Ectodermal cell (in vitro differentiated cells): ENCODE measurements at regions not wholly inside any gene's neighbourhood (a gene's known extent, or its start where the extent isn't known, plus 50 kb on each side); places are given as distances from the start of the nearest gene placed in this dataset.
"Not testable (repeated sequence)": the region's sequence is repeated elsewhere in the genome, so short reads cannot be mapped to it uniquely, and the experiment has no call there.

Source experiments
- H3K27ac ChIP-seq: 2 replicates; pipeline ENCODE4 v1.7.0; 2013; ENCODE audit warnings: mild to moderate bottlenecking, low read depth, low read length; ENCODE audit not compliant: insufficient read depth, poor library complexity, severe bottlenecking
- H3K27me3 ChIP-seq: 2 replicates; pipeline ENCODE4 v1.7.0; 2013; ENCODE audit warnings: mild to moderate bottlenecking, low read length; ENCODE audit not compliant: insufficient read depth, control insufficient read depth, poor library complexity, severe bottlenecking
- H3K36me3 ChIP-seq: one replicate; pipeline ENCODE4 v1.7.0; 2013; ENCODE audit warnings: low read length; ENCODE audit not compliant: control insufficient read depth, insufficient read depth
- H3K4me1 ChIP-seq: one replicate; pipeline ENCODE4 v1.7.0; 2013; ENCODE audit warnings: low read length; ENCODE audit not compliant: control insufficient read depth, insufficient read depth
- H3K4me3 ChIP-seq: 2 replicates; pipeline ENCODE4 v1.7.0; 2013; ENCODE audit warnings: low read depth, low read length, control low read depth; ENCODE audit not compliant: insufficient read depth
- H3K9me3 ChIP-seq: 2 replicates; pipeline ENCODE4 v1.7.0; 2013; ENCODE audit warnings: mild to moderate bottlenecking, low read length, moderate library complexity; ENCODE audit not compliant: control insufficient read depth
- WGBS, 2 experiments: methylation state at CpG; one replicate each; pipeline ENCODE4 v1.1.7; 2013; ENCODE audit warnings: missing lambda C conversion rate in 2 of 2; 5-methylcytosine and 5-hydroxymethylcytosine counted together

DNA sequence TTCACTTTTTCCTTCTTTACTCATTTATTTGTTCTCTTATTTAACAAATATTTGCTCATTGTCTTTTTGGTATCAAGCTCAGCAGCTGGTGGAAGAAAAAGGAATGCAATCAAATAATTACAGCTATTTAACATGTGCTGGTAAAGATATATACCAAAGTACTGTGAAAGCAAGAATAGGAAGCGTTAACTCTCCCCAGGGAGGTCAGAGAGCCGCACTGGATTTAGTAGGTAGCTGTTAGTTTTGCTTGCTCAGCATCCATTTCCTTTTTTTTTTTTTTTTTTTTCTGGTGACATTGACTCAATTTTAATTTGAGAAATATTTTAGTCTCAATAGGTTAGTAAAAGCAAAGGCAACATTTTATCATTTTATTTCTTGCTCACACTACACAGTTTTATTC lies 308.5 kb upstream of the MDFIC2 start:
- Histone ChIP-seq H3K4me1 (no peaks in the 10 kb centered on the region), H3K36me3 (no peaks in the 10 kb centered on the region), H3K4me3 (no peak overlapping the region), H3K27ac (no peak overlapping the region), H3K9me3 (no peaks in the 10 kb centered on the region), H3K27me3 (no peaks in the 10 kb centered on the region)
- 89 to 90% methylated on average over 2 of the region's 2 CpGs for WGBS, 2 experiments

DNA sequence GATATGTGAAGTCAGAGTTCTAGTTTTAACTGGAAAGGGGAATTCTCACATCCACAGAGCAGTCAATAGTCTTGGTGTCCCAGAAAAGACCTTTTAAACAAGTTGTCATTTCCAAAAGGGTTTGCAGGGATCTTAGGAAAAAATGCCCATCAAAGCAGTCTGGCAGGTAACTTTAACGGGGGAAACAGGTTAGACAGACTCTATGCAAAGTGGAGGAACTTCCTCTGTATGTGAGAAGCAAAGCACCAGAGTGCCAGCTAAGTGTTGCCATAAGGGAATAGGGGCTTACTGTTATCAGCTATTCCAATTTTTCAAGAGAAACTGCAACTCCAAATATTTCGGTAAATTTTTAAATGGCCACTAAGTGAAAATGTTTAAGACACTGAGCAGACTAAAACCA lies 307.9 kb upstream of the MDFIC2 start:
- H3K36me3 ChIP-seq: no peaks in the 10 kb centered on the region
- H3K9me3 ChIP-seq: no peaks in the 10 kb centered on the region
- H3K27me3 ChIP-seq: no peaks in the 10 kb centered on the region
- WGBS, 2 experiments: 66 to 76% methylated on average over 2 of the region's 2 CpGs
- no peaks in the 10 kb centered on the region for H3K4me1 ChIP-seq
- no peak overlapping the region for H3K27ac ChIP-seq
- H3K4me3 ChIP-seq: no peak overlapping the region

GRCh38 chr3:70618151-70618550 lies 305.7 kb upstream of the MDFIC2 start:
- H3K27me3 ChIP-seq: no peaks in the 10 kb centered on the region
- H3K9me3 ChIP-seq: no peaks in the 10 kb centered on the region
- 89 to 100% methylated on average over 1 of the region's 1 CpG for WGBS, 2 experiments
- H3K36me3 ChIP-seq: no peaks in the 10 kb centered on the region
- no peak overlapping the region for H3K4me3 ChIP-seq
- H3K4me1 ChIP-seq: no peaks in the 10 kb centered on the region
- H3K27ac ChIP-seq: no peak overlapping the region

DNA sequence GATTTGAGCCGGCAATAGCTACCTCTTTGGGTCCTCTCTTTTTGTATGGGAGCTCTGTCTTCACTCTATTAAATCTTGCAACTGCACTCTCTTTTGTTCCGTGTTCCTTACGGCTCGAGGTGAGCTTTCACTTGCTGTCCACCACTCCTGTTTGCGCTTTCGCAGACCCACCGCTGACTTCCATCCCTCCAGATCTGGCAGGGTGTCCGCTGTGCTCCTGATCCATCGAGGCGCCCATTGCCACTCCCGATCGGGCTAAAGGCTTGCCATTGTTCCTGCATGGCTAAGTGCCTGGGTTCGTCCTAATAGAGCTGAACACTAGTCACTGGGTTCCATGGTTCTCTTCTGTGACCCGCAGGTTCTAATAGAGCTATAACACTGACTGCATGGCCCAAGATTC lies 304.9 kb upstream of the MDFIC2 start:
- not testable (repeated sequence) for H3K9me3 ChIP-seq, H3K27me3 ChIP-seq, H3K27ac ChIP-seq, H3K36me3 ChIP-seq, H3K4me1 ChIP-seq, H3K4me3 ChIP-seq
- 96 to 97% methylated on average over 14 of the region's 14 CpGs for WGBS, 2 experiments

- Histone ChIP-seq H3K36me3 (no peaks in the 10 kb centered on the region), H3K4me3 (no peak overlapping the region), H3K27me3 (no peaks in the 10 kb centered on the region), H3K27ac (no peak overlapping the region), H3K4me1 (no peaks in the 10 kb centered on the region), H3K9me3 (no peaks in the 10 kb centered on the region)
- 11 to 16% methylated on average over 1 of the region's 1 CpG for WGBS, 2 experiments
Measured at GRCh38 chr3:70615286-70615685, 302.8 kb upstream of the MDFIC2 start.

DNA sequence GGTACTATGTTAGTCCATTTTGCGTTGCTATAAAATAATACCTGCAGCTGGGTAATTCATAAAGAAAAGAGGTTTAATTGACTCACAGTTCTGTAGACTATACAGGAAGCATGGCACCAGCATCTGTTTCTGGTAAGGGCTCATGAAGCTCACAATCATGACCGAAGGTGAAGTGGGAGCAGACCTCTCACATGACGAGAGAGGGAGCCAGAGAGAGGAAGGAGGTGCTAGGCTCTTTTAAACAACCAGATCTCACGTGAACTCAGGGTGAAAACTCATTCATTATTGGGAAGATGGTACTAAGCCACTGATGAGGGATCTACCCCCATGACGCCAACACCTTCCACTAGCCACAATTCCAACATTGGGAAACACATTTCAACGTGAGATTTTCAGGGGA lies 301.7 kb upstream of the MDFIC2 start:
- Histone ChIP-seq H3K27ac (no peak overlapping the region), H3K4me1 (no peaks in the 10 kb centered on the region), H3K9me3 (no peaks in the 10 kb centered on the region), H3K36me3 (no peaks in the 10 kb centered on the region), H3K4me3 (no peak overlapping the region), H3K27me3 (no peaks in the 10 kb centered on the region)
- 95 to 97% methylated on average over 6 of the region's 6 CpGs for WGBS, 2 experiments

- Histone ChIP-seq H3K4me3 (no peak overlapping the region), H3K9me3 (no peaks in the 10 kb centered on the region), H3K36me3 (no peaks in the 10 kb centered on the region), H3K27me3 (no peaks in the 10 kb centered on the region), H3K27ac (no peak overlapping the region), H3K4me1 (no peaks in the 10 kb centered on the region)
- WGBS, 2 experiments: 93 to 94% methylated on average over 9 of the region's 11 CpGs
Measured at GRCh38 chr3:70612920-70613319, 300.5 kb upstream of the MDFIC2 start.

- 96 to 98% methylated on average over 25 of the region's 25 CpGs for WGBS, 2 experiments
- not testable (repeated sequence) for H3K36me3 ChIP-seq
Measured at GRCh38 chr3:70611667-70612277, 299.3 kb upstream of the MDFIC2 start.

GRCh38 chr3:70608434-70608833 lies 296.0 kb upstream of the MDFIC2 start:
- H3K4me3 ChIP-seq: no peak overlapping the region
- no peaks in the 10 kb centered on the region for H3K27me3 ChIP-seq
- no peaks in the 10 kb centered on the region for H3K36me3 ChIP-seq
- H3K4me1 ChIP-seq: no peaks in the 10 kb centered on the region
- H3K27ac ChIP-seq: no peak overlapping the region
- no peaks in the 10 kb centered on the region for H3K9me3 ChIP-seq

More at GRCh38 chr3:70611667-70612277, 299.3 kb upstream of the MDFIC2 start:
- H3K4me3 ChIP-seq, H3K27ac ChIP-seq, H3K27me3 ChIP-seq, H3K4me1 ChIP-seq, H3K9me3 ChIP-seq: not testable (repeated sequence)

DNA sequence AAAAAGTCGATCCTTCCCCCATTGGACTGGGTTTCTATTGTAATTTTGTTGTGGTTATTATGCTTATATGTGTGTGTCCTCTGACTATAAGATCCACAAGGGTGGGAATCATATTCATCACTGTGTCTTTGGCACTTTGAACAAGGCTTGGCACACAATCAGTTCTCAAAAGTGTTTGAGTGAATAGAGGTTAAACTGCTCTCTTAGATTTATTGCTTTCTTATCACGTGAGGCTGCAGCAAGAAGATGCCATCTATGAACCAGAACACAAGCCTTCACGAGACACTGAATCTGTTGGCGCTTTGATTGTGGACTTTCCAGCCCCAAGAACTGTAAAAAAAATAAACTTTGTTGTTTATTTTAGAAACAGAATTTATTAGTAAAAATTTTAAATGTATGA lies 295.0 kb upstream of the MDFIC2 start:
- H3K36me3 ChIP-seq: no peaks in the 10 kb centered on the region
- H3K9me3 ChIP-seq: no peaks in the 10 kb centered on the region
- WGBS, 2 experiments: 90 to 96% methylated on average over 3 to 4 of the region's 4 CpGs
- no peaks in the 10 kb centered on the region for H3K27me3 ChIP-seq
- no peak overlapping the region for H3K4me3 ChIP-seq
- no peak overlapping the region for H3K27ac ChIP-seq
- no peaks in the 10 kb centered on the region for H3K4me1 ChIP-seq

DNA sequence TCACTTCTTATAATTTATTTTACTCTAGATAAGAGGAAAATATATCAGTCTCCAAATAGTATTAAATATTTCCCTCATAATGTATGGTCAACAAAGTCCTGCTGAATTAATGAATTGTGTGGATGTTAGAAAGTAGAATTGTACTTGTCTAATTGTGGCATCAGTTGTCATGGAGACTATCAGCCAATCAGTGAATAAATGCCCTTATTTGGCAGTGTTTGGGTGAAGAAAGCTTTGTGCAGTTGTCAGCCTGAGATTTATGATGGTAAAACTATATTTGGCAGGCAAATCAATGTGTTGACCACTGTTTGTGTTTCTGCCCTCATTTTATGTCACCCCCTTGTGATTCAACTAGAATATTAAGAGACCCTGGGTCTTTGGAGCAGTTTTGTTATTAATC lies 293.6 kb upstream of the MDFIC2 start:
- H3K36me3 ChIP-seq: no peaks in the 10 kb centered on the region
- H3K27ac ChIP-seq: no peak overlapping the region

More for the DNA sequence above, 293.6 kb upstream of the MDFIC2 start:
- no peaks in the 10 kb centered on the region for H3K4me1 ChIP-seq
- H3K4me3 ChIP-seq: no peak overlapping the region
- H3K27me3 ChIP-seq: no peaks in the 10 kb centered on the region
- no peaks in the 10 kb centered on the region for H3K9me3 ChIP-seq
